PFSK-1 (cell line): ENCODE measurements at regions not wholly inside any gene's neighbourhood (a gene's known extent, or its start where the extent isn't known, plus 50 kb on each side); places are given as distances from the start of the nearest gene placed in this dataset.

Source experiments
- POLR2AphosphoS5 ChIP-seq: IDR thresholded peaks from 2 replicates; pipeline ENCODE4 v1.6.1; 2012; ENCODE audit warnings: low read depth, mild to moderate bottlenecking, control low read depth, low read length, moderate library complexity
- REST ChIP-seq, 2 experiments: IDR thresholded peaks; 2 replicates each; pipeline versions ENCODE4 v1.6.1 to v1.8.0; 2011 to 2012; ENCODE audit warnings: low read depth in 2 of 2, low read length in 2 of 2, control low read depth in 1 of 2, inconsistent platforms in 1 of 2, mild to moderate bottlenecking in 1 of 2, moderate library complexity in 1 of 2; ENCODE audit not compliant: insufficient read depth in 1 of 2
- SIN3A ChIP-seq: IDR thresholded peaks from 2 replicates; pipeline ENCODE4 v1.6.1; 2012; ENCODE audit warnings: mild to moderate bottlenecking, low read length, moderate library complexity, borderline replicate concordance; ENCODE audit not compliant: insufficient read depth
- TAF1 ChIP-seq: IDR thresholded peaks from 2 replicates; pipeline ENCODE4 v1.6.1; 2012; ENCODE audit warnings: low read length, control low read depth, borderline replicate concordance; ENCODE audit not compliant: insufficient read depth

GRCh38 chr21:15160136-15160535 is 95.3 kb upstream of the NRIP1 start:
- TF ChIP-seq POLR2AphosphoS5 (no peak), SIN3A (no peak), REST (IDR thresholded peaks at IDR 0.05; ENCODE audit: insufficient read depth in 1 of 2, low read depth in 2 of 2, low read length in 2 of 2) (no peak), TAF1 (no peak)
